B cell (primary cell): ENCODE measurements at regions not wholly inside any gene's neighbourhood (a gene's known extent, or its start where the extent isn't known, plus 50 kb on each side); places are given as distances from the start of the nearest gene placed in this dataset.

ENCODE experiments used
- ATAC-seq: fragments of 200-7000 bp; cut with Tn5 transposase; one replicate; pipeline ENCODE4 v1.10.0; 2021; ENCODE audit warnings: low read depth, mild to moderate bottlenecking, moderate number of reproducible peaks, moderate library complexity
- CTCF ChIA-PET: fragments of 350-600 bp; sonication (Branson Sonifier 250); formaldehyde crosslinking; loops from one replicate; lab custom pipeline; 2021; ENCODE audit warnings: antibody characterized with exemption, inconsistent platforms; lab: Charles Lee
- POLR2A ChIA-PET: fragments of 350-600 bp; sonication (Branson Sonifier 250); formaldehyde crosslinking; loops from one replicate; lab custom pipeline; 2021; ENCODE audit warnings: antibody characterized with exemption; lab: Charles Lee
- DNase-seq: peaks from one replicate; pipeline ENCODE4 v3.0.0; 2013
- H2AFZ ChIP-seq: 2 replicates; pipeline ENCODE4 v1.6.1; 2012; ENCODE audit warnings: mild to moderate bottlenecking, low read depth, low read length; ENCODE audit not compliant: insufficient read depth, poor library complexity, severe bottlenecking
- H3K27ac ChIP-seq, 2 donors: 1 replicate in 1 of 2; 2 replicates in 1 of 2; pipeline ENCODE4 v1.5.1; 2012 to 2013; ENCODE audit warnings: low read length in 2 of 2, mild to moderate bottlenecking in 2 of 2, moderate library complexity in 1 of 2
- H3K27me3 ChIP-seq, 4 experiments: fragments of 200-600 bp in 1 of 4; sonication (generic) in 1 of 4; replicated peaks in 1 of 4; 1 replicate in 2 of 4; 2 replicates in 2 of 4; pipeline versions ENCODE4 v1.6.1 to v1.7.0; 2013 to 2016; ENCODE audit warnings: low read length in 3 of 4, mild to moderate bottlenecking in 2 of 4, mixed read lengths in 1 of 4, moderate library complexity in 1 of 4; ENCODE audit not compliant: insufficient read depth in 4 of 4, control insufficient read depth in 3 of 4; ENCODE audit errors: control extremely low read depth in 1 of 4
- H3K36me3 ChIP-seq, 2 experiments: replicated peaks in 1 of 2; 1 replicate in 1 of 2; 2 replicates in 1 of 2; pipeline versions ENCODE4 v1.6.1 to v1.7.1; 2013; ENCODE audit warnings: low read length in 1 of 2; ENCODE audit not compliant: insufficient read depth in 2 of 2, control insufficient read depth in 1 of 2; ENCODE audit errors: control extremely low read depth in 1 of 2, extremely low read depth in 1 of 2
- H3K4me1 ChIP-seq, 2 donors: fragments of 200-600 bp in 1 of 2; sonication (generic) in 1 of 2; 1 replicate in 1 of 2; 2 replicates in 1 of 2; pipeline versions ENCODE4 v1.5.1 to v1.6.1; 2013 to 2017; ENCODE audit warnings: low read length in 2 of 2; ENCODE audit not compliant: control insufficient read depth in 2 of 2, insufficient read depth in 2 of 2
- H3K4me2 ChIP-seq: replicated peaks from 2 replicates; pipeline ENCODE3; 2012; ENCODE audit warnings: mild to moderate bottlenecking, low read depth, low read length; ENCODE audit not compliant: poor library complexity, severe bottlenecking
- H3K4me3 ChIP-seq, 5 experiments: fragments of 200-600 bp in 1 of 5; sonication (generic) in 1 of 5; 1 replicate in 3 of 5; 2 replicates in 2 of 5; pipeline versions ENCODE4 v1.5.1 to v1.7.0; 2011 to 2016; ENCODE audit warnings: low read length in 4 of 5, mild to moderate bottlenecking in 4 of 5, low read depth in 2 of 5, control low read depth in 1 of 5, moderate library complexity in 1 of 5; ENCODE audit not compliant: insufficient read depth in 1 of 5; ENCODE audit errors: control extremely low read depth in 1 of 5, extremely low read depth in 1 of 5
- H3K79me2 ChIP-seq: fragments of 200-600 bp; sonication (generic); one replicate; pipeline ENCODE4 v1.6.0; 2016; ENCODE audit warnings: low read length; ENCODE audit not compliant: control insufficient read depth, insufficient read depth
- H3K9ac ChIP-seq: fragments of 200-600 bp; sonication (generic); 2 replicates; pipeline ENCODE4 v1.6.1; 2017; ENCODE audit warnings: mild to moderate bottlenecking, low read length, moderate library complexity
- H3K9me3 ChIP-seq, 3 donors: one replicate each; pipeline versions ENCODE4 v1.6.1 to v1.7.1; 2013; ENCODE audit warnings: low read length in 2 of 3; ENCODE audit not compliant: control insufficient read depth in 2 of 3, insufficient read depth in 1 of 3; ENCODE audit errors: control extremely low read depth in 1 of 3
- H4K20me1 ChIP-seq: 2 replicates; pipeline ENCODE4 v1.6.0; 2012; ENCODE audit warnings: mild to moderate bottlenecking, low read length; ENCODE audit not compliant: insufficient read depth, control insufficient read depth, poor library complexity, severe bottlenecking
- H3K27ac Mint-ChIP-seq: one replicate; pipeline ENCODE4 v1.8.0; 2021; ENCODE audit warnings: mixed read lengths
- H3K27me3 Mint-ChIP-seq: one replicate; pipeline ENCODE4 v1.8.0; 2021; ENCODE audit warnings: mixed read lengths
- H3K4me1 Mint-ChIP-seq: one replicate; pipeline ENCODE4 v1.8.0; 2021; ENCODE audit warnings: mixed read lengths
- H3K4me3 Mint-ChIP-seq: one replicate; pipeline ENCODE4 v1.8.0; 2021; ENCODE audit warnings: mixed read lengths
- H3K9me3 Mint-ChIP-seq: one replicate; pipeline ENCODE4 v1.8.0; 2022; ENCODE audit warnings: mixed read lengths; ENCODE audit not compliant: insufficient read depth
- EZH2 ChIP-seq: IDR thresholded peaks from 2 replicates; pipeline ENCODE4 v1.6.1; 2012; ENCODE audit warnings: borderline replicate concordance, low read depth, mild to moderate bottlenecking, moderate library complexity, low read length; ENCODE audit not compliant: insufficient read depth, poor library complexity, severe bottlenecking
- WGBS: methylation state at CpG from one replicate; pipeline ENCODE4 v1.1.5; 2013; ENCODE audit warnings: missing lambda C conversion rate; ENCODE audit not compliant: insufficient coverage; 5-methylcytosine and 5-hydroxymethylcytosine counted together
- intact Hi-C: fragments of 100-400 bp; cut with micrococcal nuclease; formaldehyde crosslinking; loops from one replicate; pipeline ENCODE4 v1.10.0; 2022
- TF ChIP-seq, protein P1 (sequence below): fragments of 200-600 bp; IDR thresholded peaks from one replicate; pipeline ENCODE4 v1.8.0; 2022; ENCODE audit warnings: antibody characterized with exemption, mild to moderate bottlenecking

DNA sequence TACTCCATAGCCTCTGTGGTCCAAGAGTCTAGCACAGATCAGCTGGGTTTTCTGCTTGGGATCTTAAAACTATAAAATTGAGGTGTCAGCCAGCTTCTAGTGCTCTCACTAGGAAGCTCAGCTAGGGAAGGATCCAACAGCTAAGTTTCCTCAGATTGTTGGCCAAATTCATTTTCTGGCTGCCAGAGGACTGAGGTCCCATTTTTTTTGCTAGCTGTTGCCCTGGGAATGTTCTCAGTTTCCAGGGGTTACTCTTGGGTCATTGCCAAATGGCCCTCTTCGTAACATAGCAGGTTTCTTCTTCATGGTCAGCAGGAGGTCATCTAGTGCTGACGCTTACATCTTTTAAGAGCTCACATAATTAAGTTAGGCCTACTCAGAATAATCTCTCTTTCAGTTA lies 2178.2 kb downstream of the ARAP2 start:
- H3K9me3 ChIP-seq, result no peaks in the 10 kb centered on the region
- POLR2A ChIA-PET, result no interaction called here

DNA sequence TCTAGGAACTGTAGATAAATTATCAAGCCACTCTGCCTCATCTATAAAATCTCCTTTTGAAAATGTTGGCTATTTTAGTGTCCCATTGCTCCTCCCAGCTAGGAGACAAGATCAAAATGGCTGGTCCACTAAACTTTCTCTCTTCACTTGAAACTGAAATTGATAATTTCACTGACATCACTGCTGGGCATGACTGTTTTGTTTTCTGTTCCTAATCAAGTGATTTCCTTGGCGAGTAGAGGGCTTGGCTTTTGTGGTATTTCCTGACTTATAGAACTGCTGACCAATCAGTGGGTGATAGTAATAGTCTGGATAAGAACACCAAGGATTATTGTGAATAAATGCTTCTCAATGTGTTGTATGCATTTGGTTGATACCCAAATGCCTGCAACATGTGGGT lies 2152.9 kb downstream of the ARAP2 start:
- TF ChIP-seq, protein P1, sequence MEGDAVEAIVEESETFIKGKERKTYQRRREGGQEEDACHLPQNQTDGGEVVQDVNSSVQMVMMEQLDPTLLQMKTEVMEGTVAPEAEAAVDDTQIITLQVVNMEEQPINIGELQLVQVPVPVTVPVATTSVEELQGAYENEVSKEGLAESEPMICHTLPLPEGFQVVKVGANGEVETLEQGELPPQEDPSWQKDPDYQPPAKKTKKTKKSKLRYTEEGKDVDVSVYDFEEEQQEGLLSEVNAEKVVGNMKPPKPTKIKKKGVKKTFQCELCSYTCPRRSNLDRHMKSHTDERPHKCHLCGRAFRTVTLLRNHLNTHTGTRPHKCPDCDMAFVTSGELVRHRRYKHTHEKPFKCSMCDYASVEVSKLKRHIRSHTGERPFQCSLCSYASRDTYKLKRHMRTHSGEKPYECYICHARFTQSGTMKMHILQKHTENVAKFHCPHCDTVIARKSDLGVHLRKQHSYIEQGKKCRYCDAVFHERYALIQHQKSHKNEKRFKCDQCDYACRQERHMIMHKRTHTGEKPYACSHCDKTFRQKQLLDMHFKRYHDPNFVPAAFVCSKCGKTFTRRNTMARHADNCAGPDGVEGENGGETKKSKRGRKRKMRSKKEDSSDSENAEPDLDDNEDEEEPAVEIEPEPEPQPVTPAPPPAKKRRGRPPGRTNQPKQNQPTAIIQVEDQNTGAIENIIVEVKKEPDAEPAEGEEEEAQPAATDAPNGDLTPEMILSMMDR, result no peak
- TF ChIP-seq EZH2, result no peak
- ATAC-seq, result no peak
- Histone ChIP-seq H3K4me3 (no peak overlapping the region), H3K9ac (no peak overlapping the region), H2AFZ (no peak overlapping the region), H3K36me3 (no peaks in the 10 kb centered on the region), H3K79me2 (no peaks in the 10 kb centered on the region), H3K27ac (no peak overlapping the region), H3K4me1 (no peaks in the 10 kb centered on the region), H4K20me1 (no peaks in the 10 kb centered on the region), H3K9me3 (no peaks in the 10 kb centered on the region), H3K27me3 (no peaks in the 10 kb centered on the region), H3K4me2 (no peak overlapping the region)
- Mint-ChIP-seq H3K27ac (no peak overlapping the region), H3K4me1 (no peaks in the 10 kb centered on the region), H3K4me3 (no peak overlapping the region), H3K27me3 (no peaks in the 10 kb centered on the region), H3K9me3 (no peaks in the 10 kb centered on the region)
- intact Hi-C loops, result no loop called here
- CTCF ChIA-PET, result no interaction called here
- POLR2A ChIA-PET, result no interaction called here
- no peak for DNase-seq
- WGBS, result 67% methylated on average over 1 of the region's 1 CpG

More for the DNA sequence above, 2178.2 kb downstream of the ARAP2 start:
- Mint-ChIP-seq H3K9me3 (peaks cover 4% of the 10 kb centered on the region), H3K4me3 (no peak overlapping the region), H3K4me1 (no peaks in the 10 kb centered on the region), H3K27ac (no peak overlapping the region), H3K27me3 (no peaks in the 10 kb centered on the region)
- DNase-seq (no peak), ATAC-seq (no peak)
- no peak overlapping the region for H3K4me2 ChIP-seq
- 83% methylated on average over 2 of the region's 2 CpGs for WGBS
- CTCF ChIA-PET, result no interaction called here
- H3K27ac ChIP-seq, result no peak overlapping the region
- no peak overlapping the region for H2AFZ ChIP-seq
- H3K4me3 ChIP-seq, result no peak overlapping the region
- no peaks in the 10 kb centered on the region for H3K4me1 ChIP-seq
- H3K79me2 ChIP-seq, result no peaks in the 10 kb centered on the region
- no peaks in the 10 kb centered on the region for H3K27me3 ChIP-seq
- intact Hi-C loops, result no loop called here
- no peak for TF ChIP-seq EZH2
- TF ChIP-seq, protein P1, result no peak
- no peaks in the 10 kb centered on the region for H3K36me3 ChIP-seq
- no peak overlapping the region for H3K9ac ChIP-seq
- H4K20me1 ChIP-seq, result no peaks in the 10 kb centered on the region
